ENCODE measurements at regions not wholly inside any gene's neighbourhood (a gene's known extent, or its start where the extent isn't known, plus 50 kb on each side); places are given as distances from the start of the nearest gene placed in this dataset.

- Histone ChIP-seq H3K4me2 (ENCODE audit: low read length) (no peak overlapping the region), H3K4me3 (ENCODE audit: low read length) (no peak overlapping the region), H3K9me3 (ENCODE audit: low read length) (no peaks in the 10 kb centered on the region), H3K9me2 (replicated peaks; ENCODE audit: low read length) (no peaks in the 10 kb centered on the region), H3K4me1 (ENCODE audit: insufficient read depth, low read length) (no peaks in the 10 kb centered on the region), H4K20me1 (ENCODE audit: low read length) (no peaks in the 10 kb centered on the region), H2AFZ (ENCODE audit: low read length) (no peak overlapping the region), H3K27ac (ENCODE audit: low read length) (no peak overlapping the region), H3F3A (ENCODE audit: low read length, unreplicated experiment) (no peaks in the 10 kb centered on the region), H3K36me3 (ENCODE audit: low read depth, low read length) (no peaks in the 10 kb centered on the region), H3K79me2 (ENCODE audit: low read length) (no peaks in the 10 kb centered on the region), H3K27me3 (ENCODE audit: low read length) (no peaks in the 10 kb centered on the region), H3K9ac (ENCODE audit: low read length) (no peak overlapping the region)
- no TSS peak for BruUV-seq (replicated peaks)
- no peak for TF ChIP-seq EZH2phosphoT487 (IDR thresholded peaks at IDR 0.05; ENCODE audit: borderline replicate concordance, low read length)
- no peak for TF ChIP-seq EZH2 (IDR thresholded peaks at IDR 0.05; ENCODE audit: low read length, unreplicated experiment)
- TF ChIP-seq, protein P1, sequence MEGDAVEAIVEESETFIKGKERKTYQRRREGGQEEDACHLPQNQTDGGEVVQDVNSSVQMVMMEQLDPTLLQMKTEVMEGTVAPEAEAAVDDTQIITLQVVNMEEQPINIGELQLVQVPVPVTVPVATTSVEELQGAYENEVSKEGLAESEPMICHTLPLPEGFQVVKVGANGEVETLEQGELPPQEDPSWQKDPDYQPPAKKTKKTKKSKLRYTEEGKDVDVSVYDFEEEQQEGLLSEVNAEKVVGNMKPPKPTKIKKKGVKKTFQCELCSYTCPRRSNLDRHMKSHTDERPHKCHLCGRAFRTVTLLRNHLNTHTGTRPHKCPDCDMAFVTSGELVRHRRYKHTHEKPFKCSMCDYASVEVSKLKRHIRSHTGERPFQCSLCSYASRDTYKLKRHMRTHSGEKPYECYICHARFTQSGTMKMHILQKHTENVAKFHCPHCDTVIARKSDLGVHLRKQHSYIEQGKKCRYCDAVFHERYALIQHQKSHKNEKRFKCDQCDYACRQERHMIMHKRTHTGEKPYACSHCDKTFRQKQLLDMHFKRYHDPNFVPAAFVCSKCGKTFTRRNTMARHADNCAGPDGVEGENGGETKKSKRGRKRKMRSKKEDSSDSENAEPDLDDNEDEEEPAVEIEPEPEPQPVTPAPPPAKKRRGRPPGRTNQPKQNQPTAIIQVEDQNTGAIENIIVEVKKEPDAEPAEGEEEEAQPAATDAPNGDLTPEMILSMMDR (conservative IDR thresholded peaks at IDR 0.05; ENCODE audit: low read depth, low read length), result no peak
- POLR2A ChIA-PET (ENCODE audit: unreplicated experiment), result no interaction called here
- DNase-seq, result no peak
- ATAC-seq, result no peak
- intact Hi-C loops (cut with micrococcal nuclease), result no loop called here
- CTCF ChIA-PET, result no interaction called here
These were observed 376.5 kb upstream of the PRKCQ start for GRCh38 chr10:6956562-6956961.

- no TSS peak for BruUV-seq (replicated peaks)
- POLR2A ChIA-PET (ENCODE audit: unreplicated experiment), result no interaction called here
- Histone ChIP-seq H3K36me3 (ENCODE audit: low read depth, low read length) (no peaks in the 10 kb centered on the region), H3K4me3 (ENCODE audit: low read length) (no peak overlapping the region), H2AFZ (ENCODE audit: low read length) (no peak overlapping the region), H3K27me3 (ENCODE audit: low read length) (no peaks in the 10 kb centered on the region), H3K9me3 (ENCODE audit: low read length) (no peaks in the 10 kb centered on the region), H3K9me2 (replicated peaks; ENCODE audit: low read length) (no peaks in the 10 kb centered on the region), H3F3A (ENCODE audit: low read length, unreplicated experiment) (no peaks in the 10 kb centered on the region), H3K4me2 (ENCODE audit: low read length) (no peak overlapping the region), H3K27ac (ENCODE audit: low read length) (no peak overlapping the region), H3K9ac (ENCODE audit: low read length) (no peak overlapping the region), H3K79me2 (ENCODE audit: low read length) (no peaks in the 10 kb centered on the region), H3K4me1 (ENCODE audit: insufficient read depth, low read length) (no peaks in the 10 kb centered on the region), H4K20me1 (ENCODE audit: low read length) (no peaks in the 10 kb centered on the region)
- CTCF ChIA-PET, result no interaction called here
- intact Hi-C loops (cut with micrococcal nuclease), result no loop called here
- DNase-seq, result no peak
- no peak for ATAC-seq
- TF ChIP-seq EZH2phosphoT487 (IDR thresholded peaks at IDR 0.05; ENCODE audit: borderline replicate concordance, low read length) (no peak), EZH2 (IDR thresholded peaks at IDR 0.05; ENCODE audit: low read length, unreplicated experiment) (no peak)
These were observed 373.3 kb upstream of the PRKCQ start for GRCh38 chr10:6953271-6953801.

DNA sequence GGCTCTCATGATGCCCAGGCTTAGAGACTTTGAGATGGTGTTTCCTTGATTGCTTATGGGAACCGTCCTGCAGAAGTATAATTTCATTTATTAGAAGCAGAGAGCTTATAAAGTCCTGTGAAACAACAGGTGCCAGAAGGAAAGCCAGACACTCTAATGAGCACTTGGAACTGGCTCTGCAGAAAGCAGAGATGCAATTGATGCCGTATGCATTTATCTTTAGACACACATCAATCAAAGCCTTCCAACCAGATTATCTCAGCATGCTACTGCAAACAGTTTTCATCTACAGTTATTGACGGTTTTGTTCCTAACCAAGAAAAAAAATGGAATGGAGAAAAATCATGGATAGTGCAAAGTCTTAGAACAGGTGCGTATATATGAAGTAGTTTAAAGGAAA is 371.7 kb upstream of the PRKCQ start:
- H3K79me2 ChIP-seq (ENCODE audit: low read length), result no peaks in the 10 kb centered on the region

More for the DNA sequence above, 371.7 kb upstream of the PRKCQ start:
- DNase-seq (no peak), ATAC-seq (no peak)
- POLR2A ChIA-PET (ENCODE audit: unreplicated experiment), result no interaction called here
- no peaks in the 10 kb centered on the region for H3K4me1 ChIP-seq (ENCODE audit: insufficient read depth, low read length)
- H3K36me3 ChIP-seq (ENCODE audit: low read depth, low read length), result no peaks in the 10 kb centered on the region
- no peaks in the 10 kb centered on the region for H4K20me1 ChIP-seq (ENCODE audit: low read length)
- H3F3A ChIP-seq (ENCODE audit: low read length, unreplicated experiment), result no peaks in the 10 kb centered on the region
- CTCF ChIA-PET, result no interaction called here
- H3K27me3 ChIP-seq (ENCODE audit: low read length), result no peaks in the 10 kb centered on the region
- H3K4me2 ChIP-seq (ENCODE audit: low read length), result no peak overlapping the region
- no peaks in the 10 kb centered on the region for H3K9me2 ChIP-seq (replicated peaks; ENCODE audit: low read length)
- H3K27ac ChIP-seq (ENCODE audit: low read length), result no peak overlapping the region
- no peaks in the 10 kb centered on the region for H3K9me3 ChIP-seq (ENCODE audit: low read length)
- H2AFZ ChIP-seq (ENCODE audit: low read length), result no peak overlapping the region
- TF ChIP-seq EZH2phosphoT487 (IDR thresholded peaks at IDR 0.05; ENCODE audit: borderline replicate concordance, low read length) (no peak), EZH2 (IDR thresholded peaks at IDR 0.05; ENCODE audit: low read length, unreplicated experiment) (no peak)
- TF ChIP-seq, protein P1 (conservative IDR thresholded peaks at IDR 0.05; ENCODE audit: low read depth, low read length), result no peak
- BruUV-seq (replicated peaks), result no TSS peak
- H3K9ac ChIP-seq (ENCODE audit: low read length), result no peak overlapping the region
- H3K4me3 ChIP-seq (ENCODE audit: low read length), result no peak overlapping the region
- intact Hi-C loops (cut with micrococcal nuclease), result no loop called here
